ENCODE measurements at regions not wholly inside any gene's neighbourhood (a gene's known extent, or its start where the extent isn't known, plus 50 kb on each side); places are given as distances from the start of the nearest gene placed in this dataset.

GRCh38 chr2:19799881-19800780 lies 101.7 kb downstream of the TTC32 start:
- Histone ChIP-seq H3K4me2 (ENCODE audit: insufficient read depth, low read length) (no peak overlapping the region), H3K9me3 (ENCODE audit: low read depth, low read length) (no peaks in the 10 kb centered on the region), H3K27me3 (ENCODE audit: insufficient read depth, low read length) (no peaks in the 10 kb centered on the region), H4K20me1 (ENCODE audit: insufficient read depth, low read length) (no peaks in the 10 kb centered on the region), H3K27ac (ENCODE audit: low read depth, low read length) (no peak overlapping the region), H3K79me2 (ENCODE audit: insufficient read depth, low read length) (no peaks in the 10 kb centered on the region), H3K36me3 (ENCODE audit: insufficient read depth, low read length) (no peaks in the 10 kb centered on the region), H2AFZ (ENCODE audit: low read length) (no peak overlapping the region), H3K4me3 (ENCODE audit: insufficient read depth, low read length) (no peak overlapping the region), H3K4me1 (ENCODE audit: insufficient read depth, low read length) (peaks cover 31% of the 10 kb centered on the region)
- no peak for TF ChIP-seq CTCF (IDR thresholded peaks at IDR 0.05; ENCODE audit: extremely low read depth, low read depth, low read length)
- no peak for DNase-seq (ENCODE audit: insufficient read length, low spot score, missing footprints)

GRCh38 chr2:19797871-19798270 lies 103.9 kb downstream of the TTC32 start:
- Histone ChIP-seq H3K4me1 (ENCODE audit: insufficient read depth, low read length) (peaks cover 31% of the 10 kb centered on the region), H3K4me2 (ENCODE audit: insufficient read depth, low read length) (no peak overlapping the region), H2AFZ (ENCODE audit: low read length) (no peak overlapping the region), H3K27me3 (ENCODE audit: insufficient read depth, low read length) (no peaks in the 10 kb centered on the region), H3K36me3 (ENCODE audit: insufficient read depth, low read length) (no peaks in the 10 kb centered on the region), H4K20me1 (ENCODE audit: insufficient read depth, low read length) (no peaks in the 10 kb centered on the region), H3K79me2 (ENCODE audit: insufficient read depth, low read length) (no peaks in the 10 kb centered on the region), H3K4me3 (ENCODE audit: insufficient read depth, low read length) (no peak overlapping the region), H3K27ac (ENCODE audit: low read depth, low read length) (no peak overlapping the region), H3K9me3 (ENCODE audit: low read depth, low read length) (no peaks in the 10 kb centered on the region)
- TF ChIP-seq CTCF (IDR thresholded peaks at IDR 0.05; ENCODE audit: extremely low read depth, low read depth, low read length) = no peak
- DNase-seq (ENCODE audit: insufficient read length, low spot score, missing footprints) = no peak

- no peak overlapping the region for H3K4me3 ChIP-seq (ENCODE audit: insufficient read depth, low read length)
- no peak overlapping the region for H2AFZ ChIP-seq (ENCODE audit: low read length)
- no peaks in the 10 kb centered on the region for H3K36me3 ChIP-seq (ENCODE audit: insufficient read depth, low read length)
- H4K20me1 ChIP-seq (ENCODE audit: insufficient read depth, low read length) = no peaks in the 10 kb centered on the region
- no peaks in the 10 kb centered on the region for H3K9me3 ChIP-seq (ENCODE audit: low read depth, low read length)
- no peak for TF ChIP-seq CTCF (IDR thresholded peaks at IDR 0.05; ENCODE audit: extremely low read depth, low read depth, low read length)
- H3K4me2 ChIP-seq (ENCODE audit: insufficient read depth, low read length) = no peak overlapping the region
- H3K27me3 ChIP-seq (ENCODE audit: insufficient read depth, low read length) = no peaks in the 10 kb centered on the region
- DNase-seq (ENCODE audit: insufficient read length, low spot score, missing footprints) = no peak
- peaks cover 28% of the 10 kb centered on the region for H3K4me1 ChIP-seq (ENCODE audit: insufficient read depth, low read length)
- H3K79me2 ChIP-seq (ENCODE audit: insufficient read depth, low read length) = no peaks in the 10 kb centered on the region
- no peak overlapping the region for H3K27ac ChIP-seq (ENCODE audit: low read depth, low read length)
These were observed 104.5 kb downstream of the TTC32 start for GRCh38 chr2:19797243-19797810.

- Histone ChIP-seq H3K4me1 (ENCODE audit: insufficient read depth, low read length) (peaks cover 17% of the 10 kb centered on the region), H3K9me3 (ENCODE audit: low read depth, low read length) (no peaks in the 10 kb centered on the region), H3K27me3 (ENCODE audit: insufficient read depth, low read length) (no peaks in the 10 kb centered on the region), H3K4me2 (ENCODE audit: insufficient read depth, low read length) (peak overlapping the region; percentile 62), H3K79me2 (ENCODE audit: insufficient read depth, low read length) (no peaks in the 10 kb centered on the region), H3K4me3 (ENCODE audit: insufficient read depth, low read length) (peak overlapping the region; percentile 26), H4K20me1 (ENCODE audit: insufficient read depth, low read length) (no peaks in the 10 kb centered on the region), H2AFZ (ENCODE audit: low read length) (peak overlapping the region; percentile 45), H3K36me3 (ENCODE audit: insufficient read depth, low read length) (no peaks in the 10 kb centered on the region), H3K27ac (ENCODE audit: low read depth, low read length) (peak overlapping the region; percentile 76)
- TF ChIP-seq CTCF (IDR thresholded peaks at IDR 0.05; ENCODE audit: extremely low read depth, low read depth, low read length) = no peak
- DNase-seq (ENCODE audit: insufficient read length, low spot score, missing footprints) = peak; percentile 95
These were observed 105.6 kb downstream of the TTC32 start for GRCh38 chr2:19796035-19796695.
